Activated CD4-positive, alpha-beta T cell treated with anti-CD3 and anti-CD28 coated beads for 36 hours (primary cell): ENCODE measurements at regions not wholly inside any gene's neighbourhood (a gene's known extent, or its start where the extent isn't known, plus 50 kb on each side); places are given as distances from the start of the nearest gene placed in this dataset.

Experiments used
- ATAC-seq: fragments of 200-7000 bp; cut with Tn5 transposase; one replicate; pipeline ENCODE4 v1.10.0; 2021; ENCODE audit warnings: mild to moderate bottlenecking, moderate library complexity
- CTCF ChIA-PET: fragments of 350-600 bp; sonication (Branson Sonifier 250); formaldehyde crosslinking; loops from one replicate; lab custom pipeline; 2021; ENCODE audit warnings: antibody characterized with exemption; lab: Charles Lee
- POLR2A ChIA-PET: fragments of 350-600 bp; sonication (Branson Sonifier 250); formaldehyde crosslinking; loops from one replicate; lab custom pipeline; 2021; ENCODE audit warnings: antibody characterized with exemption, inconsistent platforms; lab: Charles Lee
- DNase-seq: peaks from one replicate; pipeline ENCODE4 v3.0.0-alpha.2; 2020
- H3K27ac Mint-ChIP-seq: one replicate; pipeline ENCODE4 v1.8.0; 2021; ENCODE audit warnings: mixed read lengths
- H3K27me3 Mint-ChIP-seq: one replicate; pipeline ENCODE4 v1.8.0; 2021; ENCODE audit warnings: mixed read lengths
- H3K36me3 Mint-ChIP-seq: one replicate; pipeline ENCODE4 v1.8.0; 2021; ENCODE audit warnings: low read depth, mixed read lengths
- H3K4me1 Mint-ChIP-seq: one replicate; pipeline ENCODE4 v1.8.0; 2021; ENCODE audit warnings: mixed read lengths
- H3K4me3 Mint-ChIP-seq: one replicate; pipeline ENCODE4 v1.8.0; 2021; ENCODE audit warnings: mild to moderate bottlenecking, moderate library complexity, mixed read lengths
- H3K9me3 Mint-ChIP-seq: one replicate; pipeline ENCODE4 v1.8.0; 2021; ENCODE audit warnings: low read depth, mixed read lengths
- intact Hi-C, 2 experiments: fragments of 100-400 bp; cut with DNase I in 1 of 2; cut with micrococcal nuclease in 1 of 2; formaldehyde crosslinking; loops; one replicate each; pipeline versions ENCODE4 v1.14.2 to v1.15.1; 2022 to 2024; cut with DNase I, micrococcal nuclease

- ATAC-seq = no peak
- H3K27ac Mint-ChIP-seq = no peak overlapping the region
- H3K4me3 Mint-ChIP-seq = no peak overlapping the region
- no peaks in the 10 kb centered on the region for H3K4me1 Mint-ChIP-seq
- H3K27me3 Mint-ChIP-seq = no peaks in the 10 kb centered on the region
- ChIA-PET CTCF (no interaction called here), POLR2A (no interaction called here)
- H3K9me3 Mint-ChIP-seq = peaks cover 11% of the 10 kb centered on the region
- no peaks in the 10 kb centered on the region for H3K36me3 Mint-ChIP-seq
- intact Hi-C loops = no loop called here
- no peak for DNase-seq
Observed at GRCh38 chr16:47851146-47851545, 304.6 kb downstream of the ABCC12 start.

- POLR2A ChIA-PET = no interaction called here
- no peak overlapping the region for H3K4me3 Mint-ChIP-seq
- H3K4me1 Mint-ChIP-seq = no peaks in the 10 kb centered on the region
- intact Hi-C loops = no loop called here
- ATAC-seq = no peak
- CTCF ChIA-PET = no interaction called here
- no peaks in the 10 kb centered on the region for H3K36me3 Mint-ChIP-seq
- peaks cover 6% of the 10 kb centered on the region for H3K9me3 Mint-ChIP-seq
- no peak overlapping the region for H3K27ac Mint-ChIP-seq
- no peak for DNase-seq
- no peaks in the 10 kb centered on the region for H3K27me3 Mint-ChIP-seq
Observed at GRCh38 chr16:47849736-47850135, 306.1 kb downstream of the ABCC12 start.

DNA sequence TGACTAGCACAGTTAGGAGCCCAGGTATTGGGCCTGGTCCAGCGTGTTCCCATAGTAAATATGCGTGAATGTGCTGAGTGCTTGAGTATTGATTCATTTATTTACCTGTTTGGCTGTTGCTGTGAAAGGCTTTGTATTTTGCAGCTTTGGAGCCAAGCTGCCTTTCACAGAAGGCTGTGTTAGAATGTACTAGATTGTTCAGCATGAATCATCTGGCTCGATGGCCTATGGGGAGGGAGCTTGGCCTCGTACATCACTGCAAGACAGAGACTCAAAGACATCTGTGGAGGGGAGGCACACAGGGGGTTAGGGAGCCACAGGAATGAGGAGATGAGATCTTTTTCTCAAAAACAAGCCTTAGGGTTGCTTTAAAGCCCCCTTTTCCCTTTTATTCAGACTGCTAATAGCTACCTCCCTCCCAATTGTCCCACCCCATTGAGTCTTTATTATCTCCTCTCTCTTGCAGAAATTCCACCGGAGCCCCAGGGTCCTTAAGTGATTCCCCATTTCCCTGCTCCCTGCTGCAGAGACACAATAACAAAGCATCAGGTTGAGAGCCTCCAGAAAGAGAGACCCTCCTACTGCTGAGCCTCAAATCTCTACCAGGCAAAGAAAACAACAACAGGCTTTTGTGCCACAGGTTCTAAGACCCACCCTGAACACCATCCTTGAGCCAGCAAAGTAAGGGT lies 307.2 kb downstream of the ABCC12 start:
- Mint-ChIP-seq H3K36me3 (no peaks in the 10 kb centered on the region), H3K9me3 (no peaks in the 10 kb centered on the region), H3K27me3 (no peaks in the 10 kb centered on the region), H3K27ac (no peak overlapping the region), H3K4me3 (no peak overlapping the region), H3K4me1 (no peaks in the 10 kb centered on the region)
- ATAC-seq (no peak), DNase-seq (no peak)
- intact Hi-C loops = no loop called here
- CTCF ChIA-PET = no interaction called here
- POLR2A ChIA-PET = no interaction called here

GRCh38 chr16:47847220-47847970 lies 308.4 kb downstream of the ABCC12 start:
- Mint-ChIP-seq H3K36me3 (no peaks in the 10 kb centered on the region), H3K4me3 (no peak overlapping the region), H3K27me3 (no peaks in the 10 kb centered on the region), H3K9me3 (no peaks in the 10 kb centered on the region), H3K27ac (no peak overlapping the region), H3K4me1 (no peaks in the 10 kb centered on the region)
- intact Hi-C loops = no loop called here
- CTCF ChIA-PET = no interaction called here
- DNase-seq (no peak), ATAC-seq (no peak)
- POLR2A ChIA-PET = no interaction called here

DNA sequence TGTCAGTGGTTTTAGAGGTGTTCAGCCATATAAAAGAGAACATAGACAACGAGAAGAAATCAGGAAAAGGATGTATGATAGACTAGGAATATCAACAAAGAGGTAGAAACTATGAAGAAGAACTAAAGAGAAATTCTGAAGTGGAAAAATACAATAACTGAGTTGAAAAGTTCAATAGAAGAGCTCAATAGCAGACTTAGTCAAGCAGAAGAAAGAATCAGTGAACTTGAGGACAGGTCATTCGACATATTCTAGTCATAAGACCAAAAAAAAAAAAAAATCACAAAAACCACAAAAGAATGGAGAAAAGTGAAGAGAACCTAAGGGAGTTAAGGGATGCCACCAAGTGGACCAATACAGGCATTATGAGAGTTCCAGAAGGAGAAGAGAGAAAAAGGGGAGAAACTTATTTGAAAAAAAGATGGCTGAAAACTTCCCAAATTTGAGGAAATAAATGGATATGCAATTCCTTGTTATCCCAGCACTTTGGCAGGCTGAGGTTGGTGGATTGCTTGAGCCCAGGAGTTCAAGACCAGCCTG lies 321.2 kb downstream of the ABCC12 start:
- Mint-ChIP-seq H3K4me1 (no peaks in the 10 kb centered on the region), H3K27me3 (peaks cover 4% of the 10 kb centered on the region), H3K9me3 (peaks cover 13% of the 10 kb centered on the region), H3K4me3 (no peak overlapping the region), H3K27ac (no peak overlapping the region), H3K36me3 (peaks cover 2% of the 10 kb centered on the region)
- intact Hi-C loops = no loop called here
- DNase-seq = no peak
- no peak for ATAC-seq
- ChIA-PET POLR2A (no interaction called here), CTCF (no interaction called here)

DNA sequence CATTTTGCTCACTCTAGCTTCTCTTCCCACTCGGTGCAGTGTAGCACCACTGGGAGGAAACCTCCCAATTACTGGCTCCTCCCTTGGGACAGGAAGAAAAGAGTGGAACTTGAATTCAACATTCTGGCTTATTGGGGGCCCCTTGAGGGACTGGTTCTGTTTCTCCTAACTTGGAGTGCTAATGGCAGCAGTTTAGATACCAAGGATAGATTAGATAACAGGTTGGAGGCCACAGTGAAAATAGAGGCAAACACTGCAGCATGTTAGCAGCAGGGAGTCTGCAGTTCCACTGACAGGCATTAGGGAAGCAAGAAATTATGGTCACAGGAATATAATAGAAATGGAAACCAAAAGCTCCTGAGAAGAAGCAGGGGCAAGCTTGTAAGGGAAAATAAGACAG lies 322.0 kb downstream of the ABCC12 start:
- Mint-ChIP-seq H3K36me3 (peaks cover 2% of the 10 kb centered on the region), H3K27ac (no peak overlapping the region), H3K4me1 (no peaks in the 10 kb centered on the region), H3K4me3 (no peak overlapping the region), H3K9me3 (peaks cover 16% of the 10 kb centered on the region), H3K27me3 (peaks cover 6% of the 10 kb centered on the region)
- no peak for DNase-seq
- CTCF ChIA-PET = no interaction called here
- intact Hi-C loops = no loop called here
- ATAC-seq = no peak
- POLR2A ChIA-PET = no interaction called here

DNA sequence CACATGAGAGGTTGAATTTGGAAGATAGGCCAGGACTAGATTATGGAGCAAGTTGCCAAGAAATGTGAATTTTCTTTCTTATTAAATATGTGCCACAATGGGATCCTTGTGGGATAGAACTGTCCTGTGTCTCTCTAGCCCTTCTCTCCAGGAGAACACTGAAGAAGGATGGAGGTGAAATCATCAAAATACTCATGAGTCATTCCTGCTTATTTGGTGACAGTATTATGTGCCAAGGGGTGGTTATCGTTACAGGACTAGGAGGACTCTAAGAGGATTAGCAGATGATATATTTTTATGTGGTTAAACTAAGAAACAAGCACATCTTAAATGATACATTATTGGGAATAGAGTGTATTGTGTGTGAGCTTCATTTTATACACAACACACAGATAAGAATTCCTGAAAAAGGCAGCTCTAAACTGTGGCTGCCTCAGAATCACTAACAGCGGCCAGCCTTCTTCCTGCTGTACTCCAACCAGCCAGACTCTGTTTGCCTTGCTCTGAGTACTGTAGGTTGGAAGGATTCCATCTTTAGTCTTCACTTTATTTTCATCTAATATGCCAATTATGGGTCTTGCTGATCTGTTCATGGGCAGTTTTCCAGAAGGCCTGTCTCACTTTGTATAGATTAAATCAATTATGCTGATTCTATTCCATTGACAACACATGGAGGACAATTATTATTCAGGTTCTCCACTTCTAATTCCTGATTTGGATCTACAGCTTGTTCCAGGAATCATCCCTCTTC lies 325.8 kb downstream of the ABCC12 start:
- Mint-ChIP-seq H3K4me3 (no peak overlapping the region), H3K9me3 (peaks cover 25% of the 10 kb centered on the region), H3K4me1 (no peaks in the 10 kb centered on the region), H3K27ac (no peak overlapping the region), H3K36me3 (peaks cover 2% of the 10 kb centered on the region), H3K27me3 (peaks cover 6% of the 10 kb centered on the region)
- intact Hi-C loops = no loop called here
- ChIA-PET POLR2A (no interaction called here), CTCF (no interaction called here)
- no peak for DNase-seq
- ATAC-seq = no peak

GRCh38 chr16:47826070-47826469 lies 329.7 kb downstream of the ABCC12 start:
- ATAC-seq = no peak
- no peak for DNase-seq
- Mint-ChIP-seq H3K27ac (no peak overlapping the region), H3K9me3 (peaks cover 14% of the 10 kb centered on the region), H3K27me3 (peaks cover 6% of the 10 kb centered on the region), H3K4me1 (no peaks in the 10 kb centered on the region), H3K4me3 (no peak overlapping the region), H3K36me3 (no peaks in the 10 kb centered on the region)
- intact Hi-C loops = no loop called here
- POLR2A ChIA-PET = no interaction called here
- CTCF ChIA-PET = no interaction called here

DNA sequence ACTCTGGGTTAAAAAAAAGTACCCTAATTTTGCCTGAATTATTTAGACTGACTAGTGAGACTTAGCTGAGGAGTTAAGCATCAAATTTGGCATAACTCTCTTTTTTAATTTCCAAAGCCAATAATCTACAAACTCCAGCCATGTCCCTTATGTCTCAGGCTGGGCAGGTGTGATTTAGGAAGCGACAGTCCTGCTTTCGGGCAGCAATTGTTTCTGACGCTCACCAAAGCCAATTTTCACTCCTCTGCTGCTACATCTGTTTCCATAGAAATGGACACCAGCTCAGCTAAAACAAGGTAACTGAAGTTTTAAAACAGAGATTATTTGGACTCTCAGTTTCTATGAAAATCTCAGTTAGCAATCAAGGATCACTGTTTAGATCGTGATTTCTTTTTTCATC lies 338.7 kb downstream of the ABCC12 start:
- Mint-ChIP-seq H3K4me1 (no peaks in the 10 kb centered on the region), H3K27me3 (no peaks in the 10 kb centered on the region), H3K27ac (no peak overlapping the region), H3K4me3 (no peak overlapping the region), H3K36me3 (no peaks in the 10 kb centered on the region), H3K9me3 (peaks cover 4% of the 10 kb centered on the region)
- ChIA-PET POLR2A (no interaction called here), CTCF (interaction anchor here (0.6 kb wide), 1 partner anchor 323 kb away, joined by 3 read pairs; no protein-coding TSS in a partner anchor)
- ATAC-seq = no peak
- intact Hi-C loops = no loop called here
- no peak for DNase-seq

DNA sequence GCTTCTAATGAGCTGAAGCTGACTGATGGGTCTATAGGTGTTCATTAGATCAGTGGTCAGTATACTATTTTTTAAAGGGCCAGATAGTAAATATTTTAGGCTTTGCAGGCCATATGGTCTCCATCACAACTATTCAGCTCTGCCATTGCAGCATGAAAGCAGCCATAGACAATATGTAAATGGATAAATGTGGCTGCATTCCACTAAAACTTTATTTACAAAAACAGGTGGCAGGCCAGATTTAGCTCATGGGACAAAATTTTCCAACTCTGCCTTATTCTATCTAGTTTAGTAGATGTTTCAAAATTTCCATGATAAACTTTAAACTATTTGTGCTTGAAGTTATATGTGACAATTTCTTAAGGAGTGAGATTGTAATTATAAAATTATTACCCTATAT lies 339.3 kb downstream of the ABCC12 start:
- POLR2A ChIA-PET = no interaction called here
- no peak overlapping the region for H3K4me3 Mint-ChIP-seq
- H3K27ac Mint-ChIP-seq = no peak overlapping the region

DNA sequence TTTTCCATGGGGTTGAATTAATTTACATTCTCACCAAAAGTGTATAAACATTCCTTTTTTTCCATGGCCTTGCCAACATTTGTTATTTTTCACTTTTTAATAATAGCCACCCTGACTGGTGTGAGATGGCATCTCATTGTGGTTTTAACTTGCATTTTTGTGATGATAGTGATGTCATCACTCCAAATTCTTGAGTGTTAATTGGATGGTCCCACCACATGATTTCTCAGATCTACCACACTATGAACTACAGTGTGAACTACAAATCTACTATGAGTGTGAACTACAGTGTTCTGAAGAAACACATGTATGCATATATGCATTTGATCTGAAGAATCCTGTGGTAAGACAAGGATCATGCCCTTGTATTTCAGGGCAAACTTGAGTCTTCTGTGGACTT lies 340.1 kb downstream of the ABCC12 start:
- no peaks in the 10 kb centered on the region for H3K36me3 Mint-ChIP-seq
- ATAC-seq (no peak), DNase-seq (no peak)
- peaks cover 6% of the 10 kb centered on the region for H3K9me3 Mint-ChIP-seq
- no peak overlapping the region for H3K4me3 Mint-ChIP-seq
- ChIA-PET POLR2A (no interaction called here), CTCF (interaction anchor here (0.7 kb wide), 1 partner anchor 158 kb away, joined by 4 read pairs; no protein-coding TSS in a partner anchor)
- intact Hi-C loops = no loop called here
- no peaks in the 10 kb centered on the region for H3K27me3 Mint-ChIP-seq
- no peaks in the 10 kb centered on the region for H3K4me1 Mint-ChIP-seq
- no peak overlapping the region for H3K27ac Mint-ChIP-seq

More for the DNA sequence above, 339.3 kb downstream of the ABCC12 start:
- no peak for DNase-seq
- intact Hi-C loops = no loop called here
- Mint-ChIP-seq H3K36me3 (no peaks in the 10 kb centered on the region), H3K27me3 (no peaks in the 10 kb centered on the region), H3K4me1 (no peaks in the 10 kb centered on the region), H3K9me3 (peaks cover 4% of the 10 kb centered on the region)
- CTCF ChIA-PET = interaction anchor here (0.6 kb wide), 1 partner anchor 322 kb away, joined by 3 read pairs; no protein-coding TSS in a partner anchor
- ATAC-seq = no peak
